ENCODE measurements at regions not wholly inside any gene's neighbourhood (a gene's known extent, or its start where the extent isn't known, plus 50 kb on each side); places are given as distances from the start of the nearest gene placed in this dataset.

DNA sequence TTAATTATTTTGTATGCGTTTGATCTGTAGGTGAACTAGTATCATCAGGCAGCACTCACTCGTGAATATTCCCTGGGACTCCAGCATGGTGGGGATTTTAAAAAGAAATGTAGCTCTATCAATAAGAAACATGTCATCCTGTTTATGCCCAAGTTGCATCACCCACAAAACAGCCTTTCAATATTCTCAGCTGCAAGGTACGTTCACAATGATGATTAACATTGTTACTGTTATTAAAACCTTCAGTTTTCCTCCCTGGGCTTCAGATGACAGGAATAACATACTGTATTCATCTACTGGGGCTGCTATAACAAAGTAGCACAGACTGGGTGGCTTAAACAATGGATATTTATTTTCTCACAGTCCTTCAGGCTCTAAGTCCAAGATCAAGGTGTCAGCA lies 87.9 kb upstream of the KLHL29 start:
- Histone ChIP-seq H3K27me3 (ENCODE audit: low read depth, low read length) (peaks cover 3% of the 10 kb centered on the region; the same call in 1 of the 2 replicates), H3K9me3 (ENCODE audit: insufficient read depth, low read length) (no peaks in the 10 kb centered on the region), H3K36me3 (replicated peaks; ENCODE audit: low read depth, low read length) (no peaks in the 10 kb centered on the region), H3K79me2 (ENCODE audit: low read length) (no peaks in the 10 kb centered on the region), H4K20me1 (ENCODE audit: insufficient read depth, low read length) (no peaks in the 10 kb centered on the region), H3K4me1 (ENCODE audit: low read length) (no peaks in the 10 kb centered on the region), H3K4me3 (ENCODE audit: low read length) (no peak overlapping the region), H3K9ac (ENCODE audit: low read length) (no peak overlapping the region), H2AFZ (ENCODE audit: low read depth, low read length) (no peak overlapping the region), H3K27ac (ENCODE audit: low read length) (no peak overlapping the region), H3K4me2 (ENCODE audit: low read length) (no peak overlapping the region)
- TF ChIP-seq, protein P1, sequence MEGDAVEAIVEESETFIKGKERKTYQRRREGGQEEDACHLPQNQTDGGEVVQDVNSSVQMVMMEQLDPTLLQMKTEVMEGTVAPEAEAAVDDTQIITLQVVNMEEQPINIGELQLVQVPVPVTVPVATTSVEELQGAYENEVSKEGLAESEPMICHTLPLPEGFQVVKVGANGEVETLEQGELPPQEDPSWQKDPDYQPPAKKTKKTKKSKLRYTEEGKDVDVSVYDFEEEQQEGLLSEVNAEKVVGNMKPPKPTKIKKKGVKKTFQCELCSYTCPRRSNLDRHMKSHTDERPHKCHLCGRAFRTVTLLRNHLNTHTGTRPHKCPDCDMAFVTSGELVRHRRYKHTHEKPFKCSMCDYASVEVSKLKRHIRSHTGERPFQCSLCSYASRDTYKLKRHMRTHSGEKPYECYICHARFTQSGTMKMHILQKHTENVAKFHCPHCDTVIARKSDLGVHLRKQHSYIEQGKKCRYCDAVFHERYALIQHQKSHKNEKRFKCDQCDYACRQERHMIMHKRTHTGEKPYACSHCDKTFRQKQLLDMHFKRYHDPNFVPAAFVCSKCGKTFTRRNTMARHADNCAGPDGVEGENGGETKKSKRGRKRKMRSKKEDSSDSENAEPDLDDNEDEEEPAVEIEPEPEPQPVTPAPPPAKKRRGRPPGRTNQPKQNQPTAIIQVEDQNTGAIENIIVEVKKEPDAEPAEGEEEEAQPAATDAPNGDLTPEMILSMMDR (IDR thresholded peaks at IDR 0.05; ENCODE audit: low read depth, low read length): no peak
- TF ChIP-seq EZH2phosphoT487 (IDR thresholded peaks at IDR 0.05; ENCODE audit: low read depth): no peak

DNA sequence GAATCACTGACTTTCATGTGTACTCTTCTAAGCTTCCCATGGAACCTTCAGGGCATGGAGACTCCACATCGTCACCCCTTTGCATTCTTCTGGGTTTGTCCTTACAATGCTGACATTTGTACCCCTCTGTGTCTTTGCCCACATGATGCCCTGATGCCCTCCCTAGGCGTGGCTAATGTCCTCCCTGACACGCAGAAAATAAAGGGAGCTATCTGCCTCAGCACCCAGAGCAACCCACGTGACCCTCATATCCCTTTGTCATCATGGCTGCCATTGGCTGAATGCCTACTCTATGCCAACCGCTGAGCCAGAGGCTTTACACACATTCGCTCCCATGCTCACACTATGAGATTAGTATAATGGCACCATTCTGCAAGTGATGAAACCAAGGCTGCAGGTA lies 86.4 kb upstream of the KLHL29 start:
- no peak overlapping the region for H2AFZ ChIP-seq (ENCODE audit: low read depth, low read length)
- TF ChIP-seq EZH2phosphoT487 (IDR thresholded peaks at IDR 0.05; ENCODE audit: low read depth): no peak
- TF ChIP-seq, protein P1 (IDR thresholded peaks at IDR 0.05; ENCODE audit: low read depth, low read length): no peak

DNA sequence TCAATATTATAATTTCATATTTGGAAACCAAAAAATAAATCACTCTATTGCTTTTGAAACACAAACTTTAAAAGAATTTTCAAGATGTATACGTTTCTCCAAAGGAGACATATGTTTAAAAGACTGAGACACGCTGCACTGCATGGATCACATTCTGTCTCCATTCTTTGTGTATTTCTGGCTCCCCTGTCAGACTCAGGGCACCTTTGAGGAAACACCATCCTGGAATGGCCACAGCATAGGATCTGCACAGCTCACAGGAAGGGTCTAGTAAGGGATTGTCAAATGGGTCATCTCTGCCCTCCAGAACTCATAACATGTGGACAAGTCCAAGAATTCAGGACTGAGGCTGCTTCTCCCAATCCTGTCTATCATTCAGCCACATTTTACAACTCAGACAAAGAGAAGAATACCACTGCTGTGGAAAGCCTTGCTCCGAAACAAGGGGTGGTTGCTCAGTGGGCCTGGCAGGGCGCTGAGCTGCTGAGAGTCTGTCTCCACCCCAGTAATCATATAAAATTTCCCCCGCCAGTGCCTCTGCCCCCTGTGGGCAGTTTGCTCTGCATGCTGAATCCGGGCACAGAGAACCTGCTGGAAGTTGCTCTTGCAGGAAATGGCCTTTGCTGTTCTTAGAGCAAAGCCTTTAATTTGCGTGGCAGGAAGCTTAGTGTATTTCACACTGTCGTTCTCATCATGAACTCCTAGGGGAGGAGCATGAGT lies 85.3 kb upstream of the KLHL29 start:
- no peak overlapping the region for H3K4me2 ChIP-seq (ENCODE audit: low read length)
- no peaks in the 10 kb centered on the region; the same call in 1 of the 2 replicates for H3K27me3 ChIP-seq (ENCODE audit: low read depth, low read length)
- no peaks in the 10 kb centered on the region for H3K4me1 ChIP-seq (ENCODE audit: low read length)
- H3K27ac ChIP-seq (ENCODE audit: low read length): no peak overlapping the region
- no peak overlapping the region for H3K9ac ChIP-seq (ENCODE audit: low read length)
- no peaks in the 10 kb centered on the region for H3K79me2 ChIP-seq (ENCODE audit: low read length)
- no peak overlapping the region for H2AFZ ChIP-seq (ENCODE audit: low read depth, low read length)
- no peaks in the 10 kb centered on the region for H3K36me3 ChIP-seq (replicated peaks; ENCODE audit: low read depth, low read length)
- H3K9me3 ChIP-seq (ENCODE audit: insufficient read depth, low read length): no peaks in the 10 kb centered on the region
- no peak overlapping the region for H3K4me3 ChIP-seq (ENCODE audit: low read length)
- no peak for TF ChIP-seq EZH2phosphoT487 (IDR thresholded peaks at IDR 0.05; ENCODE audit: low read depth)
- TF ChIP-seq, protein P1 (IDR thresholded peaks at IDR 0.05; ENCODE audit: low read depth, low read length): no peak
- no peaks in the 10 kb centered on the region for H4K20me1 ChIP-seq (ENCODE audit: insufficient read depth, low read length)

More for the DNA sequence above, 86.4 kb upstream of the KLHL29 start:
- no peaks in the 10 kb centered on the region; the same call in 1 of the 2 replicates for H3K27me3 ChIP-seq (ENCODE audit: low read depth, low read length)
- H3K4me2 ChIP-seq (ENCODE audit: low read length): no peak overlapping the region
- H4K20me1 ChIP-seq (ENCODE audit: insufficient read depth, low read length): no peaks in the 10 kb centered on the region
- H3K79me2 ChIP-seq (ENCODE audit: low read length): no peaks in the 10 kb centered on the region
- H3K36me3 ChIP-seq (replicated peaks; ENCODE audit: low read depth, low read length): no peaks in the 10 kb centered on the region
- no peak overlapping the region for H3K9ac ChIP-seq (ENCODE audit: low read length)
- H3K4me3 ChIP-seq (ENCODE audit: low read length): no peak overlapping the region
- H3K9me3 ChIP-seq (ENCODE audit: insufficient read depth, low read length): no peaks in the 10 kb centered on the region
- H3K4me1 ChIP-seq (ENCODE audit: low read length): no peaks in the 10 kb centered on the region
- no peak overlapping the region for H3K27ac ChIP-seq (ENCODE audit: low read length)

DNA sequence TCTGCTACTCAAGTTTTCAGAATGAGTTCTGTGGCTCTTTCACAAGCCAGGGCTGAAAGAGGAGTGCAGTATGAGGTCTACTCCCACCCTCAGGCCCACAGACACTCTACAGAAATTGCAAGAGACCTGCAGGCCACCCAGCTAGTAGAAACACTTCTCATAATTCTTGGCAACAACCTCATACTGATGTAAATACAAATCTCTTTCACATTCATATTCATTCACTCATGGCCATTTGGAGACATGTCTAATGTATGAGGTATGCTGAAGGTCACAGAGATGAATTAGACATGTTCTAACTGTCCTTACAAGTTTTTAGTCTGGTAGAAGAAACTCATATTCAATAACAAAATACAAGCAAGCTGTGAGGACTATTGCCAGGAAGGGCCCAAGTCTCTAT lies 83.8 kb upstream of the KLHL29 start:
- Histone ChIP-seq H3K36me3 (replicated peaks; ENCODE audit: low read depth, low read length) (no peaks in the 10 kb centered on the region), H2AFZ (ENCODE audit: low read depth, low read length) (no peak overlapping the region), H3K9ac (ENCODE audit: low read length) (no peak overlapping the region), H3K79me2 (ENCODE audit: low read length) (no peaks in the 10 kb centered on the region), H4K20me1 (ENCODE audit: insufficient read depth, low read length) (no peaks in the 10 kb centered on the region), H3K27me3 (ENCODE audit: low read depth, low read length) (peaks cover 9% of the 10 kb centered on the region; the same call in 1 of the 2 replicates), H3K27ac (ENCODE audit: low read length) (no peak overlapping the region), H3K9me3 (ENCODE audit: insufficient read depth, low read length) (no peaks in the 10 kb centered on the region), H3K4me3 (ENCODE audit: low read length) (no peak overlapping the region), H3K4me1 (ENCODE audit: low read length) (no peaks in the 10 kb centered on the region), H3K4me2 (ENCODE audit: low read length) (no peak overlapping the region)
- TF ChIP-seq, protein P1 (IDR thresholded peaks at IDR 0.05; ENCODE audit: low read depth, low read length): no peak
- no peak for TF ChIP-seq EZH2phosphoT487 (IDR thresholded peaks at IDR 0.05; ENCODE audit: low read depth)
